ENCODE measurements at regions not wholly inside any gene's neighbourhood (a gene's known extent, or its start where the extent isn't known, plus 50 kb on each side); places are given as distances from the start of the nearest gene placed in this dataset.

- TF ChIP-seq CTCF (IDR thresholded peaks at IDR 0.05) (no peak), POLR2AphosphoS5 (IDR thresholded peaks at IDR 0.05) (no peak)
Measured at GRCh38 chr19:29303719-29304090, 90.8 kb upstream of the UQCRFS1 start.
